ENCODE measurements at regions not wholly inside any gene's neighbourhood (a gene's known extent, or its start where the extent isn't known, plus 50 kb on each side); places are given as distances from the start of the nearest gene placed in this dataset.

DNA sequence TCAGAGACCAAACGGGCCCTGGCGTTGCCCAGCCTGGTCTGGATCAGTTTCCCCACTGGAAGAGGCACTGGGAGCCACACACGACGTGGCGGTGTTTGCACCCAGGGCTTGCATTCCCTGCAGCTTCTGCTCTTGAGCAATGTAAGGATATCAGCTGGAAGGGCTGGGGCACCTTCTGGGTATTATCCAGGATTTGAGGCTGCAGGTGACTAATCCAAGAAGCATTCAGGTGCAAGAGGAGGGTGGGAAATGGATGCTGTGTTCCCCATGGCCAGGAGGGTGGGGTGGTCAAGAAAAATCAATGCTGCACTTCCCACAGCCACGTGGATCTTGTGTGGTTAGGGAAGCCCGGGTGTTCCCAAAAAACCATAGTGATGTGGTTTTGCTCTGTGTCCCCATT, 430.9 kb downstream of the IRX2 start:
- intact Hi-C loops (cut with DNase I): no loop called here
- Histone ChIP-seq H3K9me3 (no peaks in the 10 kb centered on the region), H3K4me3 (no peak overlapping the region), H3K27me3 (replicated peaks; ENCODE audit: insufficient read depth) (no peaks in the 10 kb centered on the region), H3K36me3 (no peaks in the 10 kb centered on the region), H3K4me1 (replicated peaks) (no peaks in the 10 kb centered on the region), H3K27ac (no peak overlapping the region)
- 91% methylated on average over 6 of the region's 7 CpGs for WGBS
- TF ChIP-seq POLR2AphosphoS5 (IDR thresholded peaks at IDR 0.05) (no peak), POLR2A (IDR thresholded peaks at IDR 0.05) (no peak)
- TF ChIP-seq, protein P1, sequence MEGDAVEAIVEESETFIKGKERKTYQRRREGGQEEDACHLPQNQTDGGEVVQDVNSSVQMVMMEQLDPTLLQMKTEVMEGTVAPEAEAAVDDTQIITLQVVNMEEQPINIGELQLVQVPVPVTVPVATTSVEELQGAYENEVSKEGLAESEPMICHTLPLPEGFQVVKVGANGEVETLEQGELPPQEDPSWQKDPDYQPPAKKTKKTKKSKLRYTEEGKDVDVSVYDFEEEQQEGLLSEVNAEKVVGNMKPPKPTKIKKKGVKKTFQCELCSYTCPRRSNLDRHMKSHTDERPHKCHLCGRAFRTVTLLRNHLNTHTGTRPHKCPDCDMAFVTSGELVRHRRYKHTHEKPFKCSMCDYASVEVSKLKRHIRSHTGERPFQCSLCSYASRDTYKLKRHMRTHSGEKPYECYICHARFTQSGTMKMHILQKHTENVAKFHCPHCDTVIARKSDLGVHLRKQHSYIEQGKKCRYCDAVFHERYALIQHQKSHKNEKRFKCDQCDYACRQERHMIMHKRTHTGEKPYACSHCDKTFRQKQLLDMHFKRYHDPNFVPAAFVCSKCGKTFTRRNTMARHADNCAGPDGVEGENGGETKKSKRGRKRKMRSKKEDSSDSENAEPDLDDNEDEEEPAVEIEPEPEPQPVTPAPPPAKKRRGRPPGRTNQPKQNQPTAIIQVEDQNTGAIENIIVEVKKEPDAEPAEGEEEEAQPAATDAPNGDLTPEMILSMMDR (IDR thresholded peaks at IDR 0.05): no peak
- no peak for DNase-seq (ENCODE audit: low spot score)

DNA sequence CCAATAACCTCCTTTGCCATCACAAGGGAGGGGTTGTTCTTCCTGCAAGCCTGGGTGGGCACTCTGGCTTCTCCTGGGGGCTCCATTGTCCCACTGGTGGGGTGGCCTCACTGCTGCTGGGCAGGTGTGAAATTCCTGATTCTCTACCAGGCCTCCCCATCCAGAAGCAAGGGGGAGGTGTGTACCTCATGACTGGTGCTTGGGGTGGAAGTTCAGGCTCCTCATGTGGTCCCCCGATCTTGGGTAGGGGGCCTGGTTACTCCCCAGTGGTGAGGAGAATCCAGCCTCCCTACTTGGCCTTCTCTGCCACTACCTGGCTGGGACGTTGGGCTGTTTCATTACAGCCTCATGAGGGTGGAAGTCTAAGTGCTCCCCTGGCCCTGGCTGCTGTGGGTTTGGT, 433.9 kb downstream of the IRX2 start:
- 89% methylated on average over 2 of the region's 2 CpGs for WGBS
- no peaks in the 10 kb centered on the region for H3K4me1 ChIP-seq (replicated peaks)
- intact Hi-C loops (cut with DNase I): no loop called here
- no peaks in the 10 kb centered on the region for H3K9me3 ChIP-seq
- no peak overlapping the region for H3K4me3 ChIP-seq
- H3K36me3 ChIP-seq: no peaks in the 10 kb centered on the region
- no peak for TF ChIP-seq POLR2A (IDR thresholded peaks at IDR 0.05)
- TF ChIP-seq POLR2AphosphoS5 (IDR thresholded peaks at IDR 0.05): no peak
- TF ChIP-seq, protein P1 (IDR thresholded peaks at IDR 0.05): no peak
- DNase-seq (ENCODE audit: low spot score): no peak
- no peak overlapping the region for H3K27ac ChIP-seq
- no peaks in the 10 kb centered on the region for H3K27me3 ChIP-seq (replicated peaks; ENCODE audit: insufficient read depth)

DNA sequence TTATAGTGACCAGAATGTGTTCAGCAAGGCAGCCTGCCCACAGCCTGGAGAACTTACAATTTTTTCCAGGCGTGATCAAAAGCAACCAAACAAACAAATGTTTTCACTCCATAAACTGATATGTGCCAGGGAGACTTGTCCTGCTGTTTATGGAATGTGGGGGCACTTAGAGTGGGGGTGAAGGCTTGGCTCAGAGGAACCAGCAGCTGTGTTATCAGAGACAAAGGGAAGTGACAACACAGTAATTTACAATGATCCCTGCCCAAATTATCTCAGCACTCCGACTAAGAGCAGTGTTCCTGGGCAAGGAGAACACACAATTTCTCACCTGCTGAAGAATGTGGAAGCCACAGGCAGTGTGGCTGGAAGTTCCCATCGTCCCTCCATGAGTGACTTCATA, 429.1 kb upstream of the IRX4 start:
- no peak overlapping the region for H3K4me3 ChIP-seq
- DNase-seq (ENCODE audit: low spot score): no peak
- intact Hi-C loops (cut with DNase I): no loop called here
- peaks cover 9% of the 10 kb centered on the region for H3K4me1 ChIP-seq (replicated peaks)
- no peaks in the 10 kb centered on the region for H3K27me3 ChIP-seq (replicated peaks; ENCODE audit: insufficient read depth)
- no peaks in the 10 kb centered on the region for H3K9me3 ChIP-seq
- TF ChIP-seq, protein P1 (IDR thresholded peaks at IDR 0.05): no peak
- TF ChIP-seq POLR2AphosphoS5 (IDR thresholded peaks at IDR 0.05) (no peak), POLR2A (IDR thresholded peaks at IDR 0.05) (no peak)
- H3K27ac ChIP-seq: no peak overlapping the region
- 27% methylated on average over 3 of the region's 3 CpGs for WGBS
- H3K36me3 ChIP-seq: no peaks in the 10 kb centered on the region

DNA sequence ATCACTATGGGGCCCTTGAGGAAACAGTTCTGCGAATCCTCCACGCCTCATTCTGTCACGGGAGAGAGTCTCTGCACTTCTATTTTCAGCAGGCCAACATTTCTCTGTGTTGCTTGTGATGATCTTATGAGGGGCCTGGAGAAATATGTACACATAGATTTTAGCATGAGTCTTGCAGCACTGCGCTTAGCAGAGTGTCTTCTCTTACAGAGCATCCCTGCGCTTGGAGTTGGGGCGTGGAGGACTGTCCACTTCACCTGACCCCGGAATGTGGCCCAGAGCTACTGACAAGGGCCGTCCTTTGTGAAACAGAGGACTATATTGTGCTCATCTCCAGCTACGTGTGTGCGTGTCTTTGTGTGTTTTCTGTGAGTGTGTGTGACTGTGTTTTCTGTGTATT, 428.2 kb upstream of the IRX4 start:
- H3K36me3 ChIP-seq: no peaks in the 10 kb centered on the region
- no peaks in the 10 kb centered on the region for H3K9me3 ChIP-seq
- intact Hi-C loops (cut with DNase I): no loop called here
- H3K4me1 ChIP-seq (replicated peaks): peaks cover 10% of the 10 kb centered on the region
- DNase-seq (ENCODE audit: low spot score): no peak
- 89% methylated on average over 10 of the region's 10 CpGs for WGBS
- H3K27me3 ChIP-seq (replicated peaks; ENCODE audit: insufficient read depth): no peaks in the 10 kb centered on the region
- no peak for TF ChIP-seq POLR2A (IDR thresholded peaks at IDR 0.05)
- no peak for TF ChIP-seq POLR2AphosphoS5 (IDR thresholded peaks at IDR 0.05)
- TF ChIP-seq, protein P1 (IDR thresholded peaks at IDR 0.05): no peak
- no peak overlapping the region for H3K27ac ChIP-seq
- no peak overlapping the region for H3K4me3 ChIP-seq

DNA sequence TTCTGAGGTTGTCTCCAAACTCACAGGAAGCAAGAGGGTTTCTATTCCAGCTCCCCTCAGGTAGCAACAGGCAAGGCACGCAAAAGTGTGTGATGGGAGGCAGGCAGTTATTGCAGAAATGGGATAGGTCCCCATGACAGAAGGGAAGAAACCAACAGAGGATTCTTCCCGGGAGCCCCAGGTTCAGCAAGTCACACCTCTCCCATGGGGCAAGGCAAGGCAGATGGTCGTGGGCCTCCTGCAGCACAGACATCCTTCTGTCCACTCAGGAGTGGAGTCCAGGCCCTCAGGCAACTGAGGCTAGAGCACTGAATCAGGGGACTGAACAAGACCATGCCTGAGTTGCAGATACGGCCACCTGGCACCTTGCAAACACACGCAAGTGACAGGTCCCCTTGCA, 424.9 kb upstream of the IRX4 start:
- TF ChIP-seq POLR2AphosphoS5 (IDR thresholded peaks at IDR 0.05) (no peak), POLR2A (IDR thresholded peaks at IDR 0.05) (no peak)
- TF ChIP-seq, protein P1 (IDR thresholded peaks at IDR 0.05): no peak
- Histone ChIP-seq H3K36me3 (no peaks in the 10 kb centered on the region), H3K4me1 (replicated peaks) (peaks cover 10% of the 10 kb centered on the region), H3K4me3 (no peak overlapping the region), H3K27me3 (replicated peaks; ENCODE audit: insufficient read depth) (no peaks in the 10 kb centered on the region), H3K9me3 (no peaks in the 10 kb centered on the region), H3K27ac (no peak overlapping the region)
- no peak for DNase-seq (ENCODE audit: low spot score)
- WGBS: 97% methylated on average over 3 of the region's 5 CpGs
- intact Hi-C loops (cut with DNase I): no loop called here
